ENCODE measurements at regions not wholly inside any gene's neighbourhood (a gene's known extent, or its start where the extent isn't known, plus 50 kb on each side); places are given as distances from the start of the nearest gene placed in this dataset.
"Not testable (repeated sequence)": the region's sequence is repeated elsewhere in the genome, so short reads cannot be mapped to it uniquely, and the experiment has no call there.

- DNase-seq: no peak
Measured at GRCh38 chr9:16057541-16057940, 504.7 kb downstream of the CCDC171 start.

GRCh38 chr9:16058131-16058549 is 505.3 kb downstream of the CCDC171 start:
- DNase-seq: no peak

- no peak for DNase-seq
Measured at GRCh38 chr9:16060436-16061129, 507.7 kb downstream of the CCDC171 start.

GRCh38 chr9:16062542-16063240 is 509.8 kb downstream of the CCDC171 start:
- no peak for DNase-seq

- DNase-seq: no peak
Measured at GRCh38 chr9:16063241-16063591, 510.4 kb downstream of the CCDC171 start.

- no peak for DNase-seq
Measured at GRCh38 chr9:16064771-16065170, 511.9 kb downstream of the CCDC171 start.

GRCh38 chr9:16066201-16066600 is 513.4 kb downstream of the CCDC171 start:
- not testable (repeated sequence) for DNase-seq

GRCh38 chr9:16068476-16068875 is 515.6 kb downstream of the CCDC171 start:
- no peak for DNase-seq

GRCh38 chr9:16069249-16069648 is 516.4 kb downstream of the CCDC171 start:
- no peak for DNase-seq

- peak; percentile 21 for DNase-seq
Measured at GRCh38 chr9:16069671-16070454, 517.0 kb downstream of the CCDC171 start.

GRCh38 chr9:16070455-16071145 is 517.8 kb downstream of the CCDC171 start:
- DNase-seq: no peak

GRCh38 chr9:16071400-16071799 is 518.6 kb downstream of the CCDC171 start:
- no peak for DNase-seq

- DNase-seq: peak; percentile 45
Measured at GRCh38 chr9:16074963-16075362, 522.1 kb downstream of the CCDC171 start.

GRCh38 chr9:16075696-16076095 is 522.9 kb downstream of the CCDC171 start:
- DNase-seq: no peak

GRCh38 chr9:16076511-16076910 is 523.7 kb downstream of the CCDC171 start:
- no peak for DNase-seq

GRCh38 chr9:16082796-16083195 is 530.0 kb downstream of the CCDC171 start:
- no peak for DNase-seq

- no peak for DNase-seq
Measured at GRCh38 chr9:16085167-16085726, 532.4 kb downstream of the CCDC171 start.

- no peak for DNase-seq
Measured at GRCh38 chr9:16090907-16091629, 538.2 kb downstream of the CCDC171 start.

- peak; percentile 51 for DNase-seq
Measured at GRCh38 chr9:16092142-16093091, 539.6 kb downstream of the CCDC171 start.

GRCh38 chr9:16098306-16098705 is 545.5 kb downstream of the CCDC171 start:
- no peak for DNase-seq
